Neuronal stem cell (in vitro differentiated cells): ENCODE measurements at regions not wholly inside any gene's neighbourhood (a gene's known extent, or its start where the extent isn't known, plus 50 kb on each side); places are given as distances from the start of the nearest gene placed in this dataset.

Experiments used
- DNase-seq: peaks from one replicate; pipeline ENCODE4 v3.0.0-alpha.2; 2013; ENCODE audit warnings: low spot score
- H2AFZ ChIP-seq: one replicate; pipeline ENCODE4 v1.6.1; 2013; ENCODE audit warnings: mild to moderate bottlenecking, low read length, inconsistent platforms
- H2AK5ac ChIP-seq: 2 replicates; pipeline ENCODE4 v1.6.1; 2013; ENCODE audit warnings: low read depth, mild to moderate bottlenecking, inconsistent platforms, low read length, moderate library complexity, mixed read lengths
- H2BK120ac ChIP-seq: 2 replicates; pipeline ENCODE4 v1.6.1; 2013; ENCODE audit warnings: low read depth, mild to moderate bottlenecking, inconsistent platforms, low read length, moderate library complexity, mixed read lengths
- H2BK12ac ChIP-seq: one replicate; pipeline ENCODE4 v1.6.1; 2013; ENCODE audit warnings: low read length, inconsistent platforms
- H2BK15ac ChIP-seq: 2 replicates; pipeline ENCODE4 v1.6.1; 2013; ENCODE audit warnings: mild to moderate bottlenecking, low read length, inconsistent platforms, mixed read lengths
- H2BK5ac ChIP-seq: one replicate; pipeline ENCODE4 v1.6.1; 2013; ENCODE audit warnings: inconsistent platforms, mild to moderate bottlenecking, low read length, moderate library complexity
- H3K14ac ChIP-seq: one replicate; pipeline ENCODE4 v1.6.1; 2013; ENCODE audit warnings: low read length, inconsistent platforms
- H3K18ac ChIP-seq: 2 replicates; pipeline ENCODE4 v1.6.1; 2013; ENCODE audit warnings: low read length, inconsistent platforms
- H3K23ac ChIP-seq: 2 replicates; pipeline ENCODE4 v1.6.1; 2013; ENCODE audit warnings: low read depth, mild to moderate bottlenecking, mixed read lengths, low read length, inconsistent platforms; ENCODE audit not compliant: poor library complexity
- H3K27ac ChIP-seq: replicated peaks from 3 replicates; pipeline ENCODE4 v1.5.1; 2013; ENCODE audit warnings: low read length, inconsistent platforms
- H3K27me3 ChIP-seq, 3 experiments: 2 replicates each; pipeline ENCODE4 v1.6.1; 2013; ENCODE audit warnings: low read length in 3 of 3, mild to moderate bottlenecking in 2 of 3, inconsistent platforms in 1 of 3, low read depth in 1 of 3, mixed read lengths in 1 of 3, moderate library complexity in 1 of 3; ENCODE audit not compliant: control insufficient read depth in 3 of 3, insufficient read depth in 3 of 3
- H3K36me3 ChIP-seq, 2 donors: replicated peaks in 1 of 2; 2 replicates each; pipeline ENCODE4 v1.6.1; 2013; ENCODE audit warnings: low read length in 2 of 2; ENCODE audit not compliant: control insufficient read depth in 2 of 2, insufficient read depth in 2 of 2
- H3K4ac ChIP-seq: 2 replicates; pipeline ENCODE4 v1.6.1; 2013; ENCODE audit warnings: inconsistent platforms, mild to moderate bottlenecking, low read length, moderate library complexity
- H3K4me1 ChIP-seq, 2 donors: 1 replicate in 1 of 2; 2 replicates in 1 of 2; pipeline ENCODE4 v1.6.1; 2013; ENCODE audit warnings: low read length in 2 of 2, low read depth in 1 of 2; ENCODE audit not compliant: control insufficient read depth in 2 of 2, insufficient read depth in 1 of 2
- H3K4me2 ChIP-seq: one replicate; pipeline ENCODE4 v1.6.1; 2013; ENCODE audit warnings: mild to moderate bottlenecking, low read length, inconsistent platforms; ENCODE audit not compliant: insufficient read depth, poor library complexity, severe bottlenecking
- H3K4me3 ChIP-seq, 2 donors: 2 replicates each; pipeline ENCODE4 v1.5.1; 2013; ENCODE audit warnings: low read length in 2 of 2, mild to moderate bottlenecking in 2 of 2, inconsistent platforms in 1 of 2, moderate library complexity in 1 of 2
- H3K79me1 ChIP-seq: one replicate; pipeline ENCODE4 v1.6.1; 2013; ENCODE audit warnings: low read depth, mild to moderate bottlenecking, inconsistent platforms, low read length, moderate library complexity
- H3K9ac ChIP-seq: one replicate; pipeline ENCODE4 v1.6.1; 2013; ENCODE audit warnings: mild to moderate bottlenecking, low read depth, low read length, inconsistent platforms; ENCODE audit not compliant: poor library complexity
- H3K9me3 ChIP-seq, 2 donors: replicated peaks in 1 of 2; 2 replicates each; pipeline versions ENCODE3 to v1.6.1; 2013; ENCODE audit warnings: low read length in 2 of 2, mild to moderate bottlenecking in 2 of 2, inconsistent platforms in 1 of 2, low read depth in 1 of 2, mixed read lengths in 1 of 2, moderate library complexity in 1 of 2; ENCODE audit not compliant: control insufficient read depth in 2 of 2, insufficient read depth in 1 of 2
- H4K8ac ChIP-seq: one replicate; pipeline ENCODE4 v1.6.1; 2013; ENCODE audit warnings: low read depth, mild to moderate bottlenecking, inconsistent platforms, low read length, moderate library complexity
- H4K91ac ChIP-seq: one replicate; pipeline ENCODE4 v1.6.1; 2013; ENCODE audit warnings: low read length, low read depth, mild to moderate bottlenecking, inconsistent platforms; ENCODE audit not compliant: poor library complexity
- WGBS, 2 donors: extraction: QIAGEN DNeasy Blood & Tissue Kit; methylation state at CpG; one replicate each; pipeline ENCODE4 v1.1.7; 2013; ENCODE audit warnings: missing lambda C conversion rate in 2 of 2, mixed read lengths in 1 of 2; ENCODE audit not compliant: insufficient read length in 2 of 2, insufficient replicate concordance in 1 of 2; ENCODE audit errors: extremely low coverage in 2 of 2; 5-methylcytosine and 5-hydroxymethylcytosine counted together

GRCh38 chr10:94193466-94193924 lies 169.2 kb downstream of the NOC3L start:
- WGBS, 2 donors, result no CpG with 5 or more reads among the region's 4 CpGs
- Histone ChIP-seq H2BK12ac (no peak overlapping the region), H2BK120ac (no peak overlapping the region), H3K27ac (no peak overlapping the region), H3K14ac (no peak overlapping the region), H3K4me1 (no peaks in the 10 kb centered on the region), H2AK5ac (no peak overlapping the region), H2AFZ (no peak overlapping the region), H4K8ac (no peak overlapping the region), H3K4me3 (no peak overlapping the region), H2BK5ac (no peak overlapping the region), H3K4me2 (no peak overlapping the region), H3K9me3 (no peaks in the 10 kb centered on the region), H4K91ac (no peak overlapping the region), H3K27me3 (no peaks in the 10 kb centered on the region), H3K9ac (no peak overlapping the region), H3K79me1 (no peaks in the 10 kb centered on the region), H3K36me3 (no peaks in the 10 kb centered on the region), H3K4ac (no peak overlapping the region), H3K23ac (no peak overlapping the region), H2BK15ac (no peak overlapping the region), H3K18ac (no peak overlapping the region)
- DNase-seq, result no peak

DNA sequence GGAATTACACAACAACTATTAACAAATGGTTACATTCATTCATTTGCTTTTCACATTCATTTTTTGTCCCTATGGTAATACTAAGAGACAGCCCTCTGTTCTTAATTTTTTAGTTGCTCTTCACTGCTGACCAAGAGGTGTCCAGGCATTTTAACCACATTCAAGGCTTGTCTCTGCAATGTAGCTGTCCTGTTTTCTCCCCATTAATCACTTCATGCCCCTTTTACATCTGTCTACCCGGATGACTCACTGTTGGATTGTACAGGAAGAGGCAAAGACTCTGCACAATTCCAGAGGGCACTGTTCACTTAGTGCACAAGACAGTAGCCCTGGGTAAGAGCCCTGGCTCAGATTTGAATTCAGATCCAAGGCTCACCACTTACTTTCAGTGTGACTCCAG lies 168.5 kb downstream of the NOC3L start:
- Histone ChIP-seq H3K23ac (no peak overlapping the region), H2BK15ac (no peak overlapping the region), H4K8ac (no peak overlapping the region), H3K4me3 (no peak overlapping the region), H3K36me3 (no peaks in the 10 kb centered on the region), H3K14ac (no peak overlapping the region), H4K91ac (no peak overlapping the region), H3K9me3 (no peaks in the 10 kb centered on the region), H3K79me1 (no peaks in the 10 kb centered on the region), H2BK120ac (no peak overlapping the region), H3K9ac (no peak overlapping the region), H3K27me3 (no peaks in the 10 kb centered on the region), H2BK5ac (no peak overlapping the region), H2AFZ (no peak overlapping the region), H3K4ac (no peak overlapping the region), H3K4me1 (no peaks in the 10 kb centered on the region), H3K4me2 (no peak overlapping the region), H2BK12ac (no peak overlapping the region), H3K27ac (no peak overlapping the region), H2AK5ac (no peak overlapping the region), H3K18ac (no peak overlapping the region)
- DNase-seq, result no peak
- no CpG with 5 or more reads among the region's 1 CpG for WGBS, 2 donors

DNA sequence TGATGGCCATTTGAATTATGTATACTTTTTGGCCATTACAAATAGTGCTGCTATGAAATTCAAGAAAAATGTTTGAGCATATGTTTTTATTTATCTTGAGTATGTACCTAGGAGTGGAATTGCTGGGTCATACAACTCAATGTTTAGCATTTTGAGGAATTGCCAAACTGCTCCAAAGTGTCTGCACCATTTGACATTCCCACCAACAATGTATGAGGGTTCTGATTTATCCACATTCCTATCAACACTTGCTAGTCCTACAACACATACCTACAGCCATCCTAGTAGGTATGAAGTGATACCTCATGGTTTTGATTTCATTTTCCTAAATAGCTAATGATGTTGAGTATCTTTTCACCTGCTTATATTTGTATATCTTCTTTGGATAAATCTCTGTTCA lies 165.5 kb downstream of the NOC3L start:
- Histone ChIP-seq H3K27me3 (no peaks in the 10 kb centered on the region), H3K23ac (no peak overlapping the region), H2BK120ac (no peak overlapping the region), H2BK12ac (no peak overlapping the region), H2BK15ac (no peak overlapping the region), H3K79me1 (no peaks in the 10 kb centered on the region), H3K36me3 (no peaks in the 10 kb centered on the region), H3K9me3 (no peaks in the 10 kb centered on the region), H2BK5ac (no peak overlapping the region), H3K27ac (no peak overlapping the region), H2AK5ac (no peak overlapping the region), H3K4ac (no peak overlapping the region), H3K4me1 (no peaks in the 10 kb centered on the region), H3K14ac (no peak overlapping the region), H3K18ac (no peak overlapping the region), H3K4me2 (no peak overlapping the region), H4K8ac (no peak overlapping the region), H3K9ac (no peak overlapping the region), H4K91ac (no peak overlapping the region), H3K4me3 (no peak overlapping the region), H2AFZ (no peak overlapping the region)
- DNase-seq, result no peak

DNA sequence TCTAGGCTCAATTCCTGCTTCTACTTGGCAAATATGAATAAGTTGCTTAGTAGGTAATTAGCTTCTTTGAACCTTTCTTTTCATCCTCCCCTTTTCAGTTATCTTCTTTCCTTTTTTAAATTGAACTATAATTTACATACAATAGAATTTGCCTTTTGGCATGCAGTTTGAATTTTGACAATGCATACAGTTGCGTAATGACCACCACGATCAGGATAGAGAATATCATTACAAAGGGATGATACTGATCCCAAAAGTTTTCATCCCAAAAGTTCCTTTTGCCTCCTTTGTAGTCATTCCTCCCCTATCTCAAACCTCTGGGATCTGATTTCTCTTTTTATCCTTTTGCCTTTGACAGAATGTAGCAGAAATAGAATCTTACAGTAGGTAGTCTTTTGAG lies 164.4 kb downstream of the NOC3L start:
- no peak overlapping the region for H3K9ac ChIP-seq
- H4K91ac ChIP-seq, result no peak overlapping the region
- no peak overlapping the region for H3K23ac ChIP-seq
- WGBS, 2 donors, result no CpG with 5 or more reads among the region's 2 CpGs
- no peak overlapping the region for H2BK5ac ChIP-seq
- H2BK120ac ChIP-seq, result no peak overlapping the region
- no peaks in the 10 kb centered on the region for H3K36me3 ChIP-seq
- no peaks in the 10 kb centered on the region for H3K9me3 ChIP-seq
- H3K14ac ChIP-seq, result no peak overlapping the region
- no peak overlapping the region for H2BK12ac ChIP-seq
- H3K27ac ChIP-seq, result no peak overlapping the region
- no peak overlapping the region for H3K4ac ChIP-seq
- no peak overlapping the region for H3K4me2 ChIP-seq
- H3K4me1 ChIP-seq, result no peaks in the 10 kb centered on the region
- no peak overlapping the region for H2AK5ac ChIP-seq
- no peak overlapping the region for H4K8ac ChIP-seq
- H3K27me3 ChIP-seq, result no peaks in the 10 kb centered on the region
- no peak overlapping the region for H2BK15ac ChIP-seq
- no peak overlapping the region for H3K18ac ChIP-seq
- no peaks in the 10 kb centered on the region for H3K79me1 ChIP-seq
- no peak for DNase-seq
- H2AFZ ChIP-seq, result no peak overlapping the region
- no peak overlapping the region for H3K4me3 ChIP-seq
